ENCODE measurements at regions not wholly inside any gene's neighbourhood (a gene's known extent, or its start where the extent isn't known, plus 50 kb on each side); places are given as distances from the start of the nearest gene placed in this dataset.

DNA sequence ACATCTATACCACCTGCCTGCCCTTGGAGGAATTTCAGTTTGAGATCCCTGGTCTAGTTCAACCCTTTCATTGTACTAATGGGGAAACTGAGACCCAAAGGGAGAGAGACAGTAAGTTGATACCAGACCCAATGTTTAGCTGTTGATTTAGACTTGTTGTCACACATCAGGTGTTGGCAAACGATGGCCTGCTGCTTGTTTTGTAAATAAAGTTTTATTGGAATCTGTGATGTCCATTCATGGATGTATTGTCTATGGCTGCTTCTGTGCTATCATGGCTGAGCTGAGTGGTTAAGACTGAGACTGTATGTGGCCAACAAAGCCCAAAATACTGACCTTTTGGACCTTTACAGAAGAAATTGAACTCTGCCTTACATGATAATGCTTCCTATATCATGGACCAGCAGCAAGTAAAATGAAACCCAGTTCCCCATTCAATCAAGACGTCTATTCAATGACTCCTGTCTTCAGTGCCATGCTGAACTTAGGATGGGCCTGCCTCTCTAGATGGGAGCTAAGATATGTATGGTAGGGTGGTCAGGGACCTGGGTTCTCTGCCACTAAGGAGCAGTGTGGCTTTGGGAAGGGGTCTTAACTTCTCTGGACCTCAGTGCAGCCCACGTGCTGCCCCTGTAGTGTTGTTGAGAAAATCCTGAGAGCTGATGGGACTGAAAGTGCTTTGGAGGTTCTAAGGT, 111.0 kb downstream of the IRX5 start:
- H3K9ac ChIP-seq (ENCODE audit: extremely low read depth, low read length, poor library complexity, severe bottlenecking): no peak overlapping the region

DNA sequence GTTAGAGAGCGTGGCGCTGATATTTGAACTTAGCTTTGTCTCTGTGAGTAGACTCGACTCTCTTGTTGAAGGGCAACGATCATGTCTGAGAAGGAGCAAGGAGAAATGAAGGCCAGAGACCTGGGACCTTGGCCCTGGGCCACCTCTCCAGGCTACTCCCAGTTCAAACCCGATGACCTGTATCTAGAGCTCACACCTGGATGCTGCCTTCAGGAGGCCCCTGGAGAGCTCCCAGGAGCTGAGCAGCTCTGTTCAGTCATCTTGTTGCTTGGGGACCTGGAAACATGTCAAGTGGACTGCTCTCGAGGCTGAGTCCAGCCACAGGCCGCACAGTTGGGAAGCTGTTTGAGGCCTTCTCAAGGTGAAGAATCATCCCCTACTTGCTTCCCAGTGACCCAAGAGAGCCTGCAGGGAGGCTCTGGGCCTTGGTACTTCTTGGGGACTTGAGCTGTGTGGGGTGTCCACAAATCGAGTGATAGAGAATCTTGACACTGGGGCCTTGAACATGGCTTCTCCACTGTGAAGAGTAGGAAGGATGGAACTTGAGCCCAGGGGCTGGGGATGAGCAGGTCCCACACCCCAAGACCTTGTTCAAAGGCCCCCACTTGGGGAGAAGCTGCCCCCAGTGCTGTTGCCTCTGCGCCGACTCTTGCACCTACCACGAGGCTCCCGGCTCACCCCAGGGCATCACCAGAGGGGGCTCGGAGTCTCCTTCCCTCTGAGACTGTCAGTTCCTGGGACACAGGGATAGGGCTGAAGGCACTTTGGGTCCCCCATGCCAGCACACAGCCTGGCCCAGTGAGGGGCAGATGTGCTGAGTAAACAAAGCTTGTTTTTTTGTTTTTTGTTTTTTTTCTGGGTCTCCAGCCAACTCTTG, 112.1 kb downstream of the IRX5 start:
- no peaks in the 10 kb centered on the region for H3K4me1 ChIP-seq (ENCODE audit: control insufficient read depth, insufficient read depth, low read length)
- DNase-seq: peak; percentile 35
- no peaks in the 10 kb centered on the region for H3K9me3 ChIP-seq (ENCODE audit: control insufficient read depth, low read length)
- no peaks in the 10 kb centered on the region for H3K36me3 Mint-ChIP-seq (ENCODE audit: low read depth)
- H3K4me3 Mint-ChIP-seq: no peak overlapping the region
- no peak overlapping the region for H3K9ac ChIP-seq (ENCODE audit: extremely low read depth, low read length, poor library complexity, severe bottlenecking)
- no peak overlapping the region for H3K4me3 ChIP-seq (ENCODE audit: low read length)
- no peak overlapping the region for H3K27ac Mint-ChIP-seq
- TF ChIP-seq, protein P1, sequence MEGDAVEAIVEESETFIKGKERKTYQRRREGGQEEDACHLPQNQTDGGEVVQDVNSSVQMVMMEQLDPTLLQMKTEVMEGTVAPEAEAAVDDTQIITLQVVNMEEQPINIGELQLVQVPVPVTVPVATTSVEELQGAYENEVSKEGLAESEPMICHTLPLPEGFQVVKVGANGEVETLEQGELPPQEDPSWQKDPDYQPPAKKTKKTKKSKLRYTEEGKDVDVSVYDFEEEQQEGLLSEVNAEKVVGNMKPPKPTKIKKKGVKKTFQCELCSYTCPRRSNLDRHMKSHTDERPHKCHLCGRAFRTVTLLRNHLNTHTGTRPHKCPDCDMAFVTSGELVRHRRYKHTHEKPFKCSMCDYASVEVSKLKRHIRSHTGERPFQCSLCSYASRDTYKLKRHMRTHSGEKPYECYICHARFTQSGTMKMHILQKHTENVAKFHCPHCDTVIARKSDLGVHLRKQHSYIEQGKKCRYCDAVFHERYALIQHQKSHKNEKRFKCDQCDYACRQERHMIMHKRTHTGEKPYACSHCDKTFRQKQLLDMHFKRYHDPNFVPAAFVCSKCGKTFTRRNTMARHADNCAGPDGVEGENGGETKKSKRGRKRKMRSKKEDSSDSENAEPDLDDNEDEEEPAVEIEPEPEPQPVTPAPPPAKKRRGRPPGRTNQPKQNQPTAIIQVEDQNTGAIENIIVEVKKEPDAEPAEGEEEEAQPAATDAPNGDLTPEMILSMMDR (conservative IDR thresholded peaks at IDR 0.05): no peak
- H3K27ac ChIP-seq (ENCODE audit: low read depth, low read length): no peak overlapping the region
- no peaks in the 10 kb centered on the region for H3K27me3 Mint-ChIP-seq (ENCODE audit: insufficient read depth)
- no peaks in the 10 kb centered on the region for H3K9me3 Mint-ChIP-seq
- H3K4me1 Mint-ChIP-seq: no peaks in the 10 kb centered on the region
- 93 to 96% methylated on average over 11 to 13 of the region's 13 CpGs for WGBS, 2 experiments (ENCODE audit: insufficient coverage in 1 of 2, insufficient read length in 1 of 2)
- no peaks in the 10 kb centered on the region for H3K27me3 ChIP-seq (ENCODE audit: control insufficient read depth, insufficient read depth, low read length, poor library complexity, severe bottlenecking)
- no peaks in the 10 kb centered on the region for H3K36me3 ChIP-seq (ENCODE audit: control insufficient read depth, insufficient read depth, low read length)

More for the DNA sequence above, 111.0 kb downstream of the IRX5 start:
- H3K4me1 ChIP-seq (ENCODE audit: control insufficient read depth, insufficient read depth, low read length): no peaks in the 10 kb centered on the region
- no peak overlapping the region for H3K4me3 ChIP-seq (ENCODE audit: low read length)
- peaks cover 3% of the 10 kb centered on the region for H3K27me3 Mint-ChIP-seq (ENCODE audit: insufficient read depth)
- TF ChIP-seq, protein P1 (conservative IDR thresholded peaks at IDR 0.05): no peak
- no peaks in the 10 kb centered on the region for H3K9me3 Mint-ChIP-seq
- no peak overlapping the region for H3K4me3 Mint-ChIP-seq
- no peaks in the 10 kb centered on the region for H3K36me3 Mint-ChIP-seq (ENCODE audit: low read depth)
- WGBS, 2 experiments (ENCODE audit: insufficient coverage in 1 of 2, insufficient read length in 1 of 2): 92% methylated on average over 3 of the region's 3 CpGs; no CpG with 5 or more reads in 1 of the 2 experiments
- no peaks in the 10 kb centered on the region for H3K4me1 Mint-ChIP-seq
- no peak for DNase-seq
- H3K36me3 ChIP-seq (ENCODE audit: control insufficient read depth, insufficient read depth, low read length): no peaks in the 10 kb centered on the region
- no peaks in the 10 kb centered on the region for H3K27me3 ChIP-seq (ENCODE audit: control insufficient read depth, insufficient read depth, low read length, poor library complexity, severe bottlenecking)
- H3K9me3 ChIP-seq (ENCODE audit: control insufficient read depth, low read length): no peaks in the 10 kb centered on the region
- H3K27ac Mint-ChIP-seq: no peak overlapping the region
- H3K27ac ChIP-seq (ENCODE audit: low read depth, low read length): no peak overlapping the region

DNA sequence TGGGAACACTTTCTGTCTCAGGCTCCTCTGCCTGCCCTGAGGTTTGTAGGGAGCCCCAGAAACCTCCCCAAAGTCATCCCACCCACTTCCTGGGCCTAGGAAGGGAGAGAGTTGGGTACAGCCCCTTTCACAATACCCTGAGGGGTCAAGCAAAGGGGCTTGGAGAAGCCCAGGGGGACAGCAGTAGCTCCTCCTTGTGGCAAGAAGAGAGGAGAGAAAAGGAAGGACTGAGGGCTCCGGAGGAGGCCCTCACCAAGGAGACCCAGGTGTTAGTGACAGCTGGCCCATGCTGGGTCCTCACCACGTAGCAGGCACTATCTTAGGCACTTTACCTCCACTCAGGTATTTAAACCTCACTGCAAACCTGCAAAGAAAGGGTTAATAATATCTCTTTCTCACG, 112.8 kb downstream of the IRX5 start:
- Histone ChIP-seq H3K4me3 (ENCODE audit: low read length) (no peak overlapping the region), H3K9me3 (ENCODE audit: control insufficient read depth, low read length) (no peaks in the 10 kb centered on the region), H3K27ac (ENCODE audit: low read depth, low read length) (no peak overlapping the region), H3K27me3 (ENCODE audit: control insufficient read depth, insufficient read depth, low read length, poor library complexity, severe bottlenecking) (no peaks in the 10 kb centered on the region), H3K36me3 (ENCODE audit: control insufficient read depth, insufficient read depth, low read length) (no peaks in the 10 kb centered on the region), H3K4me1 (ENCODE audit: control insufficient read depth, insufficient read depth, low read length) (no peaks in the 10 kb centered on the region), H3K9ac (ENCODE audit: extremely low read depth, low read length, poor library complexity, severe bottlenecking) (no peak overlapping the region)
- TF ChIP-seq, protein P1 (conservative IDR thresholded peaks at IDR 0.05): peak; percentile 70
- Mint-ChIP-seq H3K27me3 (ENCODE audit: insufficient read depth) (no peaks in the 10 kb centered on the region), H3K36me3 (ENCODE audit: low read depth) (no peaks in the 10 kb centered on the region), H3K27ac (no peak overlapping the region), H3K4me3 (no peak overlapping the region), H3K4me1 (no peaks in the 10 kb centered on the region), H3K9me3 (no peaks in the 10 kb centered on the region)
- peak; percentile 48 for DNase-seq
- 86% methylated on average over 3 of the region's 3 CpGs; no CpG with 5 or more reads in 1 of the 2 experiments for WGBS, 2 experiments (ENCODE audit: insufficient coverage in 1 of 2, insufficient read length in 1 of 2)
